HepG2 (cell line): ENCODE measurements at regions not wholly inside any gene's neighbourhood (a gene's known extent, or its start where the extent isn't known, plus 50 kb on each side); places are given as distances from the start of the nearest gene placed in this dataset.

Experiments
- ATAC-seq: fragments of 200-7000 bp; cut with Tn5 transposase; 3 replicates; pipeline ENCODE4 v1.9.1; 2020; ENCODE audit warnings: mild to moderate bottlenecking, moderate library complexity
- BruUV-seq: library from RNA; stranded (reverse); fragments of 400-500 nt; replicated peaks from 2 replicates; lab custom pipeline; 2021; lab: Mats Ljungman, UMichigan
- CTCF ChIA-PET: fragments of 300-600 bp; formaldehyde crosslinking; extraction: SDS; loops from one replicate; lab custom pipeline; 2021; ENCODE audit warnings: low total read pairs, inconsistent platforms, low intra/inter-chr PET ratio; lab: Yijun Ruan, JAX
- POLR2A ChIA-PET: fragments of 350-600 bp; sonication (Branson Sonifier 250); formaldehyde crosslinking; loops from one replicate; lab custom pipeline; 2020; ENCODE audit warnings: antibody characterized with exemption, inconsistent platforms; lab: Yijun Ruan, JAX
- DNase-seq: peaks from one replicate; pipeline ENCODE4 v3.0.0-alpha.2; 2015; ENCODE audit warnings: low spot score
- FAIRE-seq: peaks from 3 replicates; lab custom pipeline; 2011; peaks lifted over from hg19 to GRCh38; lab: Jason Lieb, UNC
- H2AFZ ChIP-seq: one replicate; pipeline ENCODE4 v1.6.1; 2011; ENCODE audit warnings: low read length, inconsistent platforms
- H3K27ac ChIP-seq: fragments of 300-600 bp; 3 replicates; pipeline ENCODE4 v1.8.0; 2011; ENCODE audit warnings: mixed run types, mild to moderate bottlenecking, mixed read lengths, low read length, inconsistent platforms; ENCODE audit not compliant: insufficient read depth; ENCODE audit errors: extremely low read length
- H3K27me3 ChIP-seq, 2 experiments: fragments of 200-600 bp in 1 of 2; 2 replicates in 1 of 2; 3 replicates in 1 of 2; pipeline versions ENCODE4 v1.6.0 to v1.8.0; 2011; ENCODE audit warnings: low read length in 2 of 2, mild to moderate bottlenecking in 2 of 2, moderate library complexity in 2 of 2, inconsistent platforms in 1 of 2; ENCODE audit not compliant: insufficient read depth in 2 of 2, control insufficient read depth in 1 of 2
- H3K36me3 ChIP-seq, 2 experiments: fragments of 200-600 bp in 1 of 2; replicated peaks in 1 of 2; 2 replicates in 1 of 2; 3 replicates in 1 of 2; pipeline versions ENCODE4 v1.5.1 to v1.8.0; 2011; ENCODE audit warnings: low read length in 2 of 2, inconsistent platforms in 1 of 2; ENCODE audit not compliant: insufficient read depth in 2 of 2, control insufficient read depth in 1 of 2
- H3K4me1 ChIP-seq: 2 replicates; pipeline ENCODE4 v1.5.1; 2012; ENCODE audit warnings: low read length, inconsistent platforms; ENCODE audit not compliant: insufficient read depth
- H3K4me2 ChIP-seq: 2 replicates; pipeline ENCODE4 v1.6.0; 2011; ENCODE audit warnings: low read depth, low read length, inconsistent platforms
- H3K4me3 ChIP-seq, 3 experiments: fragments of 200-600 bp in 1 of 3; sonication (generic), shearing (Covaris generic) in 1 of 3; replicated peaks in 1 of 3; 2 replicates each; pipeline ENCODE4 v1.5.1; 2011 to 2016; ENCODE audit warnings: low read length in 3 of 3, inconsistent platforms in 2 of 3, low read depth in 2 of 3, mild to moderate bottlenecking in 2 of 3, control low read depth in 1 of 3, mixed read lengths in 1 of 3; ENCODE audit not compliant: insufficient read depth in 1 of 3
- H3K79me2 ChIP-seq: one replicate; pipeline ENCODE4 v1.6.1; 2011; ENCODE audit warnings: low read length, inconsistent platforms; ENCODE audit not compliant: insufficient read depth
- H3K9ac ChIP-seq: 2 replicates; pipeline ENCODE4 v1.6.0; 2011; ENCODE audit warnings: mild to moderate bottlenecking, low read depth, low read length, inconsistent platforms; ENCODE audit not compliant: insufficient read depth
- H3K9me3 ChIP-seq: 2 replicates; pipeline ENCODE4 v1.5.1; 2012; ENCODE audit warnings: mild to moderate bottlenecking, low read length
- H4K20me1 ChIP-seq: 2 replicates; pipeline ENCODE4 v1.6.0; 2011; ENCODE audit warnings: inconsistent platforms, mild to moderate bottlenecking, low read length, moderate library complexity; ENCODE audit not compliant: insufficient read depth
- ATAD3A ChIP-seq: sonication (generic); formaldehyde crosslinking; IDR thresholded peaks from 2 replicates; pipeline ENCODE4 v1.4.0; 2020; ENCODE audit warnings: missing genetic modification reagents
- CAMTA2 ChIP-seq: sonication (generic); formaldehyde crosslinking; IDR thresholded peaks from 2 replicates; pipeline ENCODE4 v1.4.0; 2020; ENCODE audit warnings: mild to moderate bottlenecking, missing genetic modification reagents, borderline replicate concordance
- FOSL1 ChIP-seq: sonication (generic); formaldehyde crosslinking; IDR thresholded peaks from 2 replicates; pipeline ENCODE4 v1.9.0; 2021; ENCODE audit warnings: missing genetic modification reagents, borderline replicate concordance
- HOXD1 ChIP-seq: sonication (generic); formaldehyde crosslinking; IDR thresholded peaks from 2 replicates; pipeline ENCODE4 v1.5.0; 2020; ENCODE audit warnings: missing genetic modification reagents
- JARID2 ChIP-seq: sonication (generic); formaldehyde crosslinking; IDR thresholded peaks from 2 replicates; pipeline ENCODE4 v1.8.1; 2023; ENCODE audit warnings: missing genetic modification reagents, inconsistent platforms; ENCODE audit not compliant: insufficient replicate concordance
- JDP2 ChIP-seq: sonication (generic); formaldehyde crosslinking; IDR thresholded peaks from 2 replicates; pipeline ENCODE4 v1.8.1; 2022; ENCODE audit warnings: missing genetic modification reagents, borderline replicate concordance
- NR1H2 ChIP-seq: sonication (generic); formaldehyde crosslinking; IDR thresholded peaks from 2 replicates; pipeline ENCODE4 v1.8.1; 2022; ENCODE audit warnings: low read depth, missing genetic modification reagents, borderline replicate concordance
- SIN3B ChIP-seq: fragments of 150-350 bp; IDR thresholded peaks from 2 replicates; pipeline ENCODE4 v1.6.1; 2014; ENCODE audit warnings: low read length
- XRCC5 ChIP-seq: fragments of 200-400 bp; formaldehyde crosslinking; optimal IDR thresholded peaks from 2 replicates; pipeline ENCODE3; 2017; ENCODE audit warnings: mild to moderate bottlenecking, low read length
- ZBTB7B ChIP-seq: sonication (generic); formaldehyde crosslinking; IDR thresholded peaks from 2 replicates; pipeline ENCODE4 v1.4.0; 2020; ENCODE audit warnings: missing genetic modification reagents
- ZMYM3 ChIP-seq: sonication (generic); formaldehyde crosslinking; IDR thresholded peaks from 2 replicates; pipeline ENCODE4 v1.5.1; 2020; ENCODE audit warnings: mild to moderate bottlenecking, missing genetic modification reagents
- ZNF703 ChIP-seq: sonication (generic); formaldehyde crosslinking; IDR thresholded peaks from 2 replicates; pipeline ENCODE4 v1.5.1; 2020; ENCODE audit warnings: missing genetic modification reagents, mild to moderate bottlenecking, moderate library complexity, borderline replicate concordance
- WGBS: methylation state at CpG from one replicate; pipeline ENCODE4 v1.1.6; 2017; ENCODE audit warnings: low lambda C conversion rate; 5-methylcytosine and 5-hydroxymethylcytosine counted together
- in situ Hi-C: cut with HindIII; loops from 2 replicates; pipeline ENCODE4 v1.10.0; 2017; ENCODE audit warnings: low pct_unique_long_range_greater_than_20kb; ENCODE audit not compliant: extremely low pct_ligation_motif_present
- intact Hi-C: fragments of 100-400 bp; cut with micrococcal nuclease; formaldehyde crosslinking; loops from one replicate; pipeline ENCODE4 v1.10.0; 2022; ENCODE audit not compliant: unreplicated experiment
- TF ChIP-seq, protein P1 (sequence below): sonication (generic); formaldehyde crosslinking; IDR thresholded peaks from 2 replicates; pipeline ENCODE4 v1.8.1; 2023; ENCODE audit warnings: mild to moderate bottlenecking, missing genetic modification reagents
- TF ChIP-seq, protein P2 (sequence below): sonication (generic); formaldehyde crosslinking; IDR thresholded peaks from 2 replicates; pipeline ENCODE4 v1.5.0; 2020; ENCODE audit warnings: mild to moderate bottlenecking, missing genetic modification reagents, moderate library complexity

DNA sequence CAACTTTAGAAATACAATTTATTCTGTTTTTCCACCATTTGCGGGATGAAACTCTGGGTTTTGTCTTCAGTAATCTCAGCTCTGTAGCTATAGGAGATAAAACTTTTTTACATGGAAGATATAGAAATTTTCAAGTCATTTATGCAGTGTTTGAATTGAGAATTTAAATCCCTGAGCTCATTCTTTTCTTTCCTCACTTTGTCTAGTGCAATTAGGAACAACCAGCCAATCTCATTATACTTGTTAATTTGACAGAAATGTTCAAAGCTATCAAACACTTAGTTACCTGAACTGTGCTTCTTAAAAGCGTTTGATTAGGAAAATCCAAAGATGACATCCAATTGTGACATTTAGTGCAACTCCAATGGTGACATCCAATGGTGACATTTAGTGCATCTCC is 1014.3 kb downstream of the SLITRK5 start:
- no TSS peak for BruUV-seq
- TF ChIP-seq ZNF703 (CRISPR knock-in tag) (no peak), SIN3B (no peak), JDP2 (CRISPR knock-in tag) (no peak), NR1H2 (CRISPR knock-in tag) (no peak), CAMTA2 (CRISPR knock-in tag) (no peak), ZMYM3 (CRISPR knock-in tag) (no peak), HOXD1 (CRISPR knock-in tag) (no peak), ZBTB7B (CRISPR knock-in tag) (no peak), JARID2 (CRISPR knock-in tag) (no peak), FOSL1 (no peak), XRCC5 (no peak), ATAD3A (CRISPR knock-in tag) (no peak)
- TF ChIP-seq, protein P1, sequence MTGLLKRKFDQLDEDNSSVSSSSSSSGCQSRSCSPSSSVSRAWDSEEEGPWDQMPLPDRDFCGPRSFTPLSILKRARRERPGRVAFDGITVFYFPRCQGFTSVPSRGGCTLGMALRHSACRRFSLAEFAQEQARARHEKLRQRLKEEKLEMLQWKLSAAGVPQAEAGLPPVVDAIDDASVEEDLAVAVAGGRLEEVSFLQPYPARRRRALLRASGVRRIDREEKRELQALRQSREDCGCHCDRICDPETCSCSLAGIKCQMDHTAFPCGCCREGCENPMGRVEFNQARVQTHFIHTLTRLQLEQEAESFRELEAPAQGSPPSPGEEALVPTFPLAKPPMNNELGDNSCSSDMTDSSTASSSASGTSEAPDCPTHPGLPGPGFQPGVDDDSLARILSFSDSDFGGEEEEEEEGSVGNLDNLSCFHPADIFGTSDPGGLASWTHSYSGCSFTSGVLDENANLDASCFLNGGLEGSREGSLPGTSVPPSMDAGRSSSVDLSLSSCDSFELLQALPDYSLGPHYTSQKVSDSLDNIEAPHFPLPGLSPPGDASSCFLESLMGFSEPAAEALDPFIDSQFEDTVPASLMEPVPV (CRISPR knock-in tag): no peak
- TF ChIP-seq, protein P2, sequence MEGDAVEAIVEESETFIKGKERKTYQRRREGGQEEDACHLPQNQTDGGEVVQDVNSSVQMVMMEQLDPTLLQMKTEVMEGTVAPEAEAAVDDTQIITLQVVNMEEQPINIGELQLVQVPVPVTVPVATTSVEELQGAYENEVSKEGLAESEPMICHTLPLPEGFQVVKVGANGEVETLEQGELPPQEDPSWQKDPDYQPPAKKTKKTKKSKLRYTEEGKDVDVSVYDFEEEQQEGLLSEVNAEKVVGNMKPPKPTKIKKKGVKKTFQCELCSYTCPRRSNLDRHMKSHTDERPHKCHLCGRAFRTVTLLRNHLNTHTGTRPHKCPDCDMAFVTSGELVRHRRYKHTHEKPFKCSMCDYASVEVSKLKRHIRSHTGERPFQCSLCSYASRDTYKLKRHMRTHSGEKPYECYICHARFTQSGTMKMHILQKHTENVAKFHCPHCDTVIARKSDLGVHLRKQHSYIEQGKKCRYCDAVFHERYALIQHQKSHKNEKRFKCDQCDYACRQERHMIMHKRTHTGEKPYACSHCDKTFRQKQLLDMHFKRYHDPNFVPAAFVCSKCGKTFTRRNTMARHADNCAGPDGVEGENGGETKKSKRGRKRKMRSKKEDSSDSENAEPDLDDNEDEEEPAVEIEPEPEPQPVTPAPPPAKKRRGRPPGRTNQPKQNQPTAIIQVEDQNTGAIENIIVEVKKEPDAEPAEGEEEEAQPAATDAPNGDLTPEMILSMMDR: no peak

More for the DNA sequence above, 1014.3 kb downstream of the SLITRK5 start:
- no peaks in the 10 kb centered on the region for H4K20me1 ChIP-seq
- H3K4me1 ChIP-seq: no peaks in the 10 kb centered on the region
- H3K4me2 ChIP-seq: no peak overlapping the region
- peaks cover 55% of the 10 kb centered on the region for H3K9me3 ChIP-seq
- CTCF ChIA-PET: no interaction called here
- intact Hi-C loops (no loop called here), in situ Hi-C loops (no loop called here)
- DNase-seq (no peak), FAIRE-seq (no peak), ATAC-seq (no peak)
- no peak overlapping the region for H3K9ac ChIP-seq
- WGBS: 0% methylated on average over 2 of the region's 2 CpGs
- no peak overlapping the region for H2AFZ ChIP-seq
- POLR2A ChIA-PET: no interaction called here
- H3K27ac ChIP-seq: no peak overlapping the region
- H3K79me2 ChIP-seq: no peaks in the 10 kb centered on the region
- no peaks in the 10 kb centered on the region for H3K36me3 ChIP-seq
- no peak overlapping the region for H3K4me3 ChIP-seq
- H3K27me3 ChIP-seq: no peaks in the 10 kb centered on the region
